SKM-1 treated with dmso at 0.1 percent for 144 hours (cell line): ENCODE measurements at regions not wholly inside any gene's neighbourhood (a gene's known extent, or its start where the extent isn't known, plus 50 kb on each side); places are given as distances from the start of the nearest gene placed in this dataset.

Source experiments
- DNase-seq: peaks from one replicate; lab custom pipeline; 2025; ENCODE audit not compliant: unreplicated experiment; lab: John Stamatoyannopoulos, UW

DNA sequence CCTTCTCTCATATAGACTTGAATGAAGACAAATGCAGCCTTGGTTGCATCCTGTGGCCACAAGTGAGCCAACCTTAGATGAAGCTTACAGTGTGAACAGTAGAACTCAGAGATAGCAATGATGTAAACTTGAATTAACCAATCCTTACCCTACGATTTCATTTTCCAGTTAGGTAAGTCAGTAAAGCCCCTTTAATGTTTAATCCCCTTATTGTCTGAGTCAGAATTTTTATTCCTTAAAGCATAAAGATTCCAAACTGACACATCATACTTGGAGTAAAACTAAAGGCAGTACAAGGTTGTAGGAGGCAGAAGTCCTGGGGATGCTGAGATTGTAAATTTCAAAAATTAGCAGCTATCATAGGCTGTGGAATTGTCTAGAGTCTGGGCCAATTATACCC is 507.8 kb upstream of the DPH6 start:
- no peak for DNase-seq

DNA sequence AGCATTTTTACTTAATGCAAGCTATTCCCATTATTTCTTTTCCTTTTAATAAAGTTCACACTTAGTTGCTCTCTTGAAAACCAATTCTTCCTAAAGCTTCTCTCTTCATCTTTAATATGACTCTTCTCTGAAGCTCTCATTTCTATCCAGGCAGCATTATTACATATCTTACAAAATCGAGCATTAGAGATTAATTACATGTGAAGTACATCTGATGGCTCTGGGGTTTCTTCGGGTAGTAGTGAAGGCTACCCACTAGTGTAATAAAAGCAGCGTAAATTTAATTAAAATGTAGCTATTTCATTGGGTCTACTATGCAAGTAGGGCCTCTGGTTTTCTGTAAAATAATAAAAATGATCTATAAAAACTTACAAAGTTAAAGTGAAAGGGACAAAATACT is 513.6 kb upstream of the DPH6 start:
- no peak for DNase-seq

DNA sequence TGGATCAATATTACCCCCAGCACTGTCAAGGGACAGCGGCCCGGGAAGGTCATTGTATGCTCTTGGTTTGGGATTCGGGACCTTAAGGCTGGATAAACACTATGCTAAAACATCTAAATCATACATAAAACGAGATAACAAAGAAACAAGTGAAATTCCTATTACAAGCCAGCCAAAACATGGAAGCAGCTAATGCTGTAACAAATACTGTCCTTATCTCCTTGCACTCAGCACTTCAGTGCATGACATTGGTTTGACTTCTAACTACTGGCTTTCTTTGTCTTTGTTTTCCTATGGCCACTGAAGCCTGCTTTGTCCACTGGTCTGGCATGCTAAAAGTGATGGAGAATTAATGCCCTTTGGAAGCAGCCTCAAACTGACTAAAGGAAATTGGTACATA is 516.4 kb upstream of the DPH6 start:
- no peak for DNase-seq

DNA sequence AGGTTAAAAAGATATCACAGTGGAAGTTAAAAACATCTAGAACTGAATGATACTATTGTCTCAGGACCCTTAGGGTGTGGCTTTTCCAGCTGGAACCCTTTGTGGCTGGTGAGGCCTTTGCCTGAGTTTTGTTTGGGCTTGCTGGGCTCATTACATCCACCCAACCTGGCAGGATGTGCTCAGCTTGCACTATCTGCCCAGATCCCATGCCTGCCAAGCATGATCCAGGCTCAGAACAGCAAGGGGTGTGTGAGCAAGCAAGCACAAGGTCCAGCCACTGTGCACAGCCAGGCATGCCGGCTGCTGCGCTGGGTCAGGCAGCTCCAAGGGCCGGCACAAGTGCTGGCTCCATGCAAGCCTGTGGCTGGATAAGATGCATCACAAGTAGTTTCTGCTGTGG is 512.7 kb upstream of the CDIN1 start:
- DNase-seq = no peak

DNA sequence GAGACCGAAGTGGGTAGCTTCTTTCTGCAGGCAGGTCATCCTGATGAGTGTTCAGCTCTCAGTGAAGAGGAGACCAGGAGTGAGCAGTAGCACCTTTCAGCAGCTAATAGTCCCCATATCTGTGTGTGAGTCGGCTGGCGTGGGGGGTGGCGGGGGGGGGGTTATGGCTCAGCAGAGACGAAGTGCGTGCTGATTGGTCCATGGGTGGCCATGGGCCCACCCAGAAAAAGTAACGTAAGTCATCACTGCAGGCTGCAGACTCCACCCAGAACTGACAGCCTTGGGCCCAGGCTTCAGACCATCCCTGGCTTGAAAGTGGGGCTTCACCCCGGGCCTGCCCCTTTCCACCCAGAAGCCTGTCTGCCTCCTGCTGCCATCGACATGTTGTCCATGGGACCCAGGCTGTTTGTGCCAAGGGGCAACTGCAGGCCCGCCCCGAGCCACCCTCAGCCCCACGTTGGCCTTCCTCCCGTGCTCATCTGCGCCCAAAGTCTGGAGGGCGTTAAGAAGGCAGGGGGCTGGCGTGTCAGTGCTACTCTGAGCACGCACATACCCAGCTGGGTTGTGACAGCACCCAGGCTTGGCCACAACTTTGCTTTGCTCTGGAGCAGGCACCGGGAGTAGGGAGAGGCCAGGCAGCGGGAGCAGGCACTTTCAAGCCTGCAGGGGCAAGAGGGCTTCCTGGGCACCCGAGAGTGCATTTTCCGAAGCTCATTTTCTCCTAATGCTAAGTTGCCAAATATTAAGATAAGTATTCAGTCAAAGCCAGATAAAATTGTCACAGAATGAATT is 511.7 kb upstream of the CDIN1 start:
- DNase-seq = no peak

DNA sequence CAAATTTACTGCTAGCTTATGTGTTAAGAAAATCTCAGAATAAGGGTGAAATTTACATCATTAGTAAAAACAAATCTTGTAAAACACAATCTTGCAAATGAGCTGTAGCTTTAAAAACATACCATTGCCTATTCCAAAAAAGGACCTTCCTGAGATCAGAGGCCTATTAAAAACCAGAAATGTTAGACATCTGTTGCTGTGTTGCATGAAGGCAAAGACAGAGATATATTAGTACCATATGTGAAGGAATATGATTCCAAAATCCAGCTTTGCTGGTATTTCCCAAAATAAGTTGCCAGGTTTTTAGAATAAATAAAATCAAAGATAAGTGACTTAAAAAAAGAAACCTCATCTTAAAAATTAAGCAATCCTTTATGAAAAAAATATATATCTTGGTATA is 504.1 kb upstream of the CDIN1 start:
- no peak for DNase-seq

DNA sequence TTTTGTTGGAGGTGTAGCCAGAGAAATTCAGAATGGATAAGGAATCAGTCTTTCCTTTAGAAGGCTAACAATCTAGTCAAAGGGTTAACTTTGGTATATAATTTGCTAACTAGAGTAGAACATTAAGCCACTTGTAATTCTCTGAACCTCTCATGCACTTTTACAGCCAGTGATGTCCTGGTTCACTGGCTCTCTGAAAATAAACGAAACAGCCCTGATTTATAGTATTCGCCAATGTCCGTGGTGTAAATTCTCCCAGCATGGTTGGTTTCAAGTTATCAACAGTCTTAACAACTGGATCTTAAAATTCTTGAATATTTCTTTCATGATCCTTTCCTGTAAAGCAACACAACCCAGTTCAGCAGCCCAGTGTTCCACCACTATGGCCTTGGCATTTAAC is 500.4 kb upstream of the CDIN1 start:
- DNase-seq = no peak

DNA sequence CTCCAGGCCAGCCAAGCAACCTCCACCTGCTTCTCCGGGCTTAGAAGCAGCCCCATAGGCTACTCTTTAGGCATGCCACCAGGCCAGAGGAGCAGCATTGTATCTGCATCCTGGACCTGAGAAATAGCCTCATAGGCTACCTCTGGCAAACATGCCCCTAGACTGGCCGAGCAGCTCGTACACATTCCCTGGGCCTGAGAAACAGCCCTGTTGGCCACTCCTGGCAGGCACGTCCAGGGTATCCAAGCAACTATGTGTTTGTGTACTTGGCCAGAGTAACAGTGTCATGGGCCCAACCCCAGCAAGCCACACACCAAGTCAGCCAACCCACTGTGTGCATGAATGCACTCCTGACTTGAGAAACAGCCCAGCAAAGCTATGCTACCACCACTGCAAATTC is 498.7 kb upstream of the CDIN1 start:
- DNase-seq = no peak

DNA sequence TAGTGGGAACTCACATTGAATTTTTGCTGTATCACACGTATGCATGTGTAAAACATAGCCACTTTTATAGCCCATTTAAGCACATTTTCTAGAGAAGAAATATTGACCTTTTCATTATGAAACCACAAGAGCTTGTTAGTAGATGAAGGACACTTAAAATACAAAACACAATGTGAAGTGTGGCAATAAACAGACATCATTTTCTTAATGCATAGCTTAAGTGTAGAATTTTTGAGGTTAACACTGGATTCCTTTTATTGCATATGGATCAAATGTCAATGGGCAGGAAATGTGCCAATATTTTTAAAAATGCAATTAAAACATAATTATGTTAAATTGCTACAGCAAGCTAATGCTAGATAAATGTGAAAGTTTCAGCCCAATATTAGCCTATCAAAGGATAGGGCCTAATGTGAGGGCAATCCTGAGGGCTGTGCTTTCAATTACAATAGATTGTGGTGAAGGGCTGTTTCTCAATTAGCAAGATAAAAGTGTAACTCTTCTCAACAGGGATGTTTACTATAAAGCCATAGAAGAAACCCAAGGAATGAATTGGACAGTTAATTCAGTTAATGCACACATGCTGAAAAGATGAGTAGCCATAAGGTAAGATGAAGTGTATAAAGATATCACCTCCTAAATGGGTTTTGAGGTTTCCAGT is 489.0 kb upstream of the CDIN1 start:
- DNase-seq = no peak

DNA sequence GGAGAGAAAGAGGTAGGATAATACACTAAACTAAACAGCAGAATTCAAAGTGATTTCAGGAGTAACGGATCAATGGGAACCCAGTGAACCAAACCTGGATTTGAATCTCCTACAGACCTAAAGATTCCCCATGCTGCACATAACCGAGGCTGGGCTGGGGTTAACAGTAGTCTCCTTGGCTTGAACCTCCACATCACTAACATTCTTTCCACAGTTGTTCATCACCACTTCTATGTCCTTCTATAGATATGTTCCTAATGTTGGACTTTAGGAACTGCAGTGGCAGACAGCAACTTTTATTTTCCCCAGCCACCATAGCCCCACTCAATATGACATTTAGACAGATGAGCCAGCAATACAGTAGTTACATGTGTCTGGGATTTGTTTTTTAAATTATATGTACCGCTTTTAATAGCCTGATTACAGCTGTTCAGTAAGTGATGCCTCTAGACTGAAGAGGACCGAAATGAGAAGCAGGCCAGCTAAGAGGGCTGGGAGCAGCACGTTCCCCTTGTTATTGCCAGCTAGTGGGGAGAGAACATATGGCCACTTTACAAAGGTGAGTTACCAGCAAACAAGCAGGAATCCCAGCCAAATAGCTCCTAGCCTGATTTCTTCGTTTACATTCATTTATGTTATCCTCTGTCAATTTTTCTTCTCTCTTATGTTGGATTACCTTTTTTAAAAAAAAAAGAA is 472.6 kb upstream of the CDIN1 start:
- DNase-seq = no peak

DNA sequence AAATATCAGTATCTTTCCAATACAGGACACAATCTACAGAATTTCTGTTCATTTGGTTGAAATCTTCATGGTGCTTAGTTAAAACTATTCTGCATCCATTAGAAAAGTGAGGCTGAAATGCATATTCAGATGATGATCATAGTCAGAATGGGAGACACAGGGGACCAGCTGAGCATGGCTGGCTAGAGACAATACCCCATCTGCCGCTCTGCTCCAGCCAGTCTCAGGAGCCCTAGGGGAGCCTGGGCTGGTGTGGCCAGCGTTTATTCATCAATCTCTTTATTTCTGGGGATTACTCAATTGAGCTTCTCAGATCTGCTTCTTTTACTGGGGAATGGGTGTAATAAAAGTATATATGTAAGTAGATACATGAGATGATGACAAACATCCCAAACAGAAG is 470.9 kb upstream of the CDIN1 start:
- no peak for DNase-seq

DNA sequence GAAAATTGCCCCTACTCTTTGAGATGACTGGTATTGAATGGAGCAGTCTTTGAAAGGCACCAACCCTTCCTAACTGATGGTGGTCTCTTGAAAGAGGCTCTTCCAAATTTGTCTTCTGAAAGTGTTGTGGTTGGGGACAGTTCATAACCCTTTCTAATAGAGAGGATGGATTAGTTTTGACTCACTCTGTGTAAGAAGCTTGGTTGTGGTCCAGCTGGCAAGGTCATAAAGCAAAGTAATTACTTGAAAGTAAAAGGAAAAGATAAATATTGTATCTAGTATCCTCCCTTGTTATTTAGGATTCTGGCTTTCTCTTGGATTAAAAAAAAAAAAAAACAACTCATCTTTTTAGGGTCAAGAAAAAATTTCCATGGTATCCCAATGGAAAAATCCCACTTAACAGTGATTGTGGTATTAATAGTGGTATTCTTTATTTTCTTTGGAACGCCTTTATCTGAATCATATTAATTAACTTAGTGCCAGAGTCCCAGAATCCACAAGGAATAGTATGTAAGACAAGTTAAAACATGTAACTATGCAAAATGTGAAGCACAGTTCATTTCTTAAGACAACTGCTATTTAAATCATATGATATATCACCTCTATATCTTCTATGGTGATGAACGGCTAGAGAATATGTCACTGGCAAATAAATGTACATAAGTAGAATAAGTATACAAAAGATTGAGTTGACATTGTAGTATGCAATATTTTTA is 469.3 kb upstream of the CDIN1 start:
- no peak for DNase-seq

DNA sequence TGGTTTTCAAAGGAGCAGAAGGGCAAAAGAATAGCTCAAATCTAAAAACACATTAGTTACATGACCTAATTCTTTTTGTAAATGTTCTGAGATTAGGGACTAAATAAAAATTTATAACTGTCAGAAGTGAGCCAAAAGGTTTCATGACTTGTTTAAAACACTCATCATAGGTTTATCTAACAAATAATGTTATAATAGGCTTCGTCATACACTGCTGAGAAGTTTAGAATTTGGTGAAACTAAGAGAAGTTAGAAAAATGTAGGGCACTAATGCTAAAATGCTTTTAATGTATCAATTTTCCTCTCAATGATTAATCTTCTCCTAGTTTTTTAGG is 468.8 kb upstream of the CDIN1 start:
- no peak for DNase-seq

DNA sequence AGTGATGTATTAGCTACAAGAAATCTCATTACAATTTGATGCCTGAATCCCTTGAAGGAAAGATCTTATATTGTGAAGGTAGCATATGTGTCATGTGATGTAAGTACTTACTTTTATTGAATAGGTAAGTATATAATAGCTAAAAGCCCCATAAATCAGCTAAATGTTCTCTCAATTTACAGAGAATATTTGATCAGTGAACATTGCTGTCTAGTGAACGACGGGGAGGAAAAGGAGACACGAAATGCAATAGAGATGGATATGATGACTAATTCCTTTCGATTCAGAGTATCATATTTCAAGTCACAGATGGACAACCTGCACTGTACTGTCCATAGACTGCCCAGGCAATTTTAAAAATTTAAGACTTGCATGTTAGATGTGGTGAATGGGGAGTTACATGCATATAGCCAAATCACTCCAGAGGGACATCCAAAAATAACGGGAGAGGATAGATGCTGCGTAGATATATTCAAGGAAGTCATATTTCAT is 462.1 kb upstream of the CDIN1 start:
- DNase-seq = no peak

DNA sequence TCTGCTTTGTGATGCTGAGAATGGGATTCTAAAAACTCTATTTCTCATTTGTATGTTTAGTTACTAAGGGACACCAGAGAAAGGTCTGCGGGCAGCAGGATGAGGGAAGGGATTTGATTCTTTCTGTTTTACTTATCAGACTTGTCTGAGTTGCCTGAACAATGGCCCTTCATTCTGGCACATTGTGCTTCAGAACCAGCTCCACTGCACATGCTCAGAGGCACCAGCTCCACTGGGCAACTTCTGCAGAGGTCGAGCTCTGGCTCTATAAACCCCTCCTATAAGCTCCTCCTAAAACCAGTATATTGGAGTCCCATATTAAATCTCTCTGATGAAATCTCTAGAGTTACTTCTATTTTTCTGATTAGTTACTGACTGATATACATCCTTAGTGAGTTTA is 453.2 kb upstream of the CDIN1 start:
- no peak for DNase-seq

DNA sequence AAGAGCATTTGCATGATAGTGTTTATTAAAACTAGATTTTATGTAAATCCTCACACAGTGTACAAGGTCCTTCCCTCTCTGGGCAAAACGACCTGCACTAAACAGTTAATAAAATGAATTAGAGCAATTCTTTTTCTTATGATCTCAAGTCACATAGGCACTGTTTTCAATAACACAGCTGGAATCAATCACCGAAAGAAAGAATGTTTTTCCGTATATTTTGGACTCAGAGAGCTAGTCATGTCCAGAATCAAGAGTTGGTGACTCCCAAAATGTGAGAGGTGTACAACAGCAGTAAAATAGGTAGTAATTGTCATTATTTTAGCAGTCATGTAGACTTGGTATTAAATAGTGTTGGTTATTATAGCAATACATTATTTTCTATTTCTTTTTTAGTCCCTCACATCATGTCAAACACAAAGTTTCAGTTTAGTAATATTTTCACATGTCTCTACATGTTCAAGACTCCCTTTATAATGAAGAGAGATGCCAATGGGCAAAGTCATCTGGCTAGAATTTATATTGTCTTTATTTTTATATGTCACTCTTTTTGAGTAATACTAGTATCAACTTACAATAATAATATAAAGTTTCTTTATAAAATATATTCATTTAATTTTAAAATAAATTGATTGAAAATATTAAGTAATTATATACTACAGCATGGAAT is 448.6 kb upstream of the CDIN1 start:
- no peak for DNase-seq

DNA sequence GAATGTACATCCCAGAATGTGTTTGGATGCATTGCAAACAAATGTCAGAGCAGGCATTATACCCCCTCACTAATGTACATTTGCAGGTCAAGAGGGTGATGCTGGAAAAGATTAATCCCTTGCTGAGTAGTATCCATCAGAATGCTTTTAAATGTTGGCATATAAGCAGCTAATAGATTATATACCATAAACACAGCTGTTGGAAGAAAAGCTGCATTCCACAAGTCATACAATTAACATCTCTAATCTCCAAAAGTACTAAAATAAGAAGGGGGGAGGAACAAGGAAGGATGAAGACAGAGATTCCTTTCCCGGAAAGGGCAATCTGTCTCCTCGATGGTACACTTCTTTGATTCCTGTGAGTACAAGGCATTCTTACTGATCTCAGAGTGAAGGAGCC is 445.7 kb upstream of the CDIN1 start:
- no peak for DNase-seq

DNA sequence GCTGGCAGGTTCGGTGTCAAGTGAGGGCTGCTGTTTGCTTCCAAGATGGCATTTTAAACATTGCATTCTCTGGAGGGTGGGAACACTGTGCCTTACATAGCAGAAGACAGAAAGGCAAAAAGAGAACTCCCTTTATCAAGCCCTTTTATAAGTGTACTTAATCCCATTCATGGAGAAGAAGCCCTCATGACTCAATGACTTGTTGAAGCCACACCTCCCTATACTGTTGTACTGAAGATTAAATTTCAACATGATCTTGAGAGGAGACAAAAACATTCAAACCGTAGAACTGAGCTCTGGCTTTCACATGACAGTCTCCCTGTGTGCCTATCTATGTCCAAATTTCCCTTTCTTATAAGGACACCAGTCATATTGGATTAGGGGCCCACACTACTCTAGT is 443.4 kb upstream of the CDIN1 start:
- DNase-seq = no peak

DNA sequence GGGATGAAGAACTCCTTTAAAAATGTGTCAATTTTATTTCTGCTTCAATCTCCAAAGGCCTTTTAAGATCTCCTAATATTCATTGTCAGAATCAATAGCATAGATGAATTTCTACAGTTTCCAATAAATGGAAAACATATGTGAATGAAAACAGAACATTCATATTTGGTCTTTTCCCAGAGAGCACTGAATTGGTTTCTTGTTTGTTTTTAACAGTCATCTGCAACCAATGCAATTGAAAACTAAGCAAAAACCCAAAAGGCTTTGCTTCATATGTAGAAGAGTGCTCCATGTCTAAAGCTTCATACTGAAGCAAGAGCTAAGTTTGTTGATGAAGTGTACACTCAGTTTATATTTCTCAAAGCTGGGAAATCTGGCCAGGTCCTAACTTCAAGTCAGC is 426.5 kb upstream of the CDIN1 start:
- no peak for DNase-seq

DNA sequence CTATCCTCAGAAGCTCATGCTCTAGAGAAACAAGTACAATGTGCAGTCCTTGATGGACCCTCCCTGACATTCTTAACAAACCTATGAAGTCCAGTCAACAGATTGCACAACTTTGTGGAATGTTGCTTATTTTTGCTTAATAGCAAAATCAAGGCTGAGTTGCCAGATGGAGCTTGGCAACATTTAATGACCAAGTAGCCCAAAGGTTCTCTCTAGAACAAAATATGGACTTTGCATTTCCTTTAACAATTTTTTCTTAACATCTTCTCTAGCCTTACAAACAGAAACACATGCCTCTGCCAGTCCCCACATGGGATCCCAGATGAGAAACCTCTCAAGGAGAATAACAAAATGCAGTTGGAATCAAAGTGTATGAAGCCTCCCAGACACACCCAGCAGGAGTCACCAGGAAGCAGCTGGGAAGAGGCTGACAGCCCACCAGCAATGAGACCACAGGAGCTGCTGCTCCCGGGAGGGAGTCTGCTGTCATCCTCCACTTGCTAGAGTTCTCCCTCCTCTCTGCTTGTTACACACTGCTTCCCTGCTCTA is 422.5 kb upstream of the CDIN1 start:
- DNase-seq = no peak

DNA sequence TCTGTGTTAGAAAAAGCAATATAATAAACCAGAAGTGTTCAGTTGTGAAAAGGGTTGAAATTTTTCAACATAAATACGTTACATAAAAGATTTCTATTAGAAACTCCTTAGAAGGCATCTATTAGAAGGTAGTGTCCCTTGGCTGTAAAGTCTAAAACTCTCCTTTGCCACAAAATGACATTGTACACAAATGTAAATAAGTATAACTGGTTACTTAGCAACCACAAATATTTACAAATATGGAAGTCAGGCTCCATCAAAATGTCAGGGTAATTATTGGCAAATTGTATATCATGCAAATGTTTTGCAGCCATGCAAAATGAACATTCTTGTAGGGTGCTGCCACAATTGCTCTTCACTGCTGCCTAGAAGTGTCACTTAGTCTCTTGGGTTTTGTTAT is 419.1 kb upstream of the CDIN1 start:
- no peak for DNase-seq
